ENCODE measurements at regions not wholly inside any gene's neighbourhood (a gene's known extent, or its start where the extent isn't known, plus 50 kb on each side); places are given as distances from the start of the nearest gene placed in this dataset.

- intact Hi-C loops (cut with DNase I; ENCODE audit: low total_unique reads), result no loop called here
- ATAC-seq (no peak), DNase-seq (no peak)
- H3K36me3 ChIP-seq, result no peaks in the 10 kb centered on the region
- no peak overlapping the region for H3K4me3 ChIP-seq
- H3K4me1 ChIP-seq, result no peaks in the 10 kb centered on the region
- H3K9me3 ChIP-seq, result no peaks in the 10 kb centered on the region
- in situ Hi-C loops (cut with MboI; ENCODE audit: low sequenced_read_pairs in 4 of 4), result no loop called here
- H3K27ac ChIP-seq, result no peak overlapping the region
- H3K27me3 ChIP-seq, result no peaks in the 10 kb centered on the region
- TF ChIP-seq CTCF (IDR thresholded peaks at IDR 0.05 in 4 of 5, conservative IDR thresholded peaks at IDR 0.05 in 1 of 5) (no peak), POLR2A (IDR thresholded peaks at IDR 0.05) (no peak)
Measured at GRCh38 chr18:67301592-67301991, 214.9 kb downstream of the DSEL start.

GRCh38 chr18:67300498-67300897, 216.0 kb downstream of the DSEL start:
- H3K27me3 ChIP-seq, result no peaks in the 10 kb centered on the region
- H3K27ac ChIP-seq, result no peak overlapping the region
- intact Hi-C loops (cut with DNase I; ENCODE audit: low total_unique reads), result no loop called here
- H3K4me1 ChIP-seq, result no peaks in the 10 kb centered on the region
- H3K9me3 ChIP-seq, result no peaks in the 10 kb centered on the region
- H3K36me3 ChIP-seq, result no peaks in the 10 kb centered on the region
- in situ Hi-C loops (cut with MboI; ENCODE audit: low sequenced_read_pairs in 4 of 4), result no loop called here
- DNase-seq (no peak), ATAC-seq (no peak)
- H3K4me3 ChIP-seq, result no peak overlapping the region
- no peak for TF ChIP-seq CTCF (IDR thresholded peaks at IDR 0.05 in 4 of 5, conservative IDR thresholded peaks at IDR 0.05 in 1 of 5)
- TF ChIP-seq POLR2A (IDR thresholded peaks at IDR 0.05), result no peak

GRCh38 chr18:67292814-67293213, 223.7 kb downstream of the DSEL start:
- Histone ChIP-seq H3K27me3 (no peaks in the 10 kb centered on the region), H3K27ac (no peak overlapping the region), H3K4me1 (no peaks in the 10 kb centered on the region), H3K36me3 (no peaks in the 10 kb centered on the region), H3K4me3 (no peak overlapping the region), H3K9me3 (no peaks in the 10 kb centered on the region)
- in situ Hi-C loops (cut with MboI; ENCODE audit: low sequenced_read_pairs in 4 of 4), result no loop called here
- DNase-seq (no peak), ATAC-seq (no peak)
- intact Hi-C loops (cut with DNase I; ENCODE audit: low total_unique reads), result no loop called here
- TF ChIP-seq POLR2A (IDR thresholded peaks at IDR 0.05) (no peak), CTCF (IDR thresholded peaks at IDR 0.05 in 4 of 5, conservative IDR thresholded peaks at IDR 0.05 in 1 of 5) (no peak)

- in situ Hi-C loops (cut with MboI; ENCODE audit: low sequenced_read_pairs in 4 of 4) (no loop called here), intact Hi-C loops (cut with DNase I; ENCODE audit: low total_unique reads) (no loop called here)
- TF ChIP-seq POLR2A (IDR thresholded peaks at IDR 0.05) (no peak), CTCF (IDR thresholded peaks at IDR 0.05 in 4 of 5, conservative IDR thresholded peaks at IDR 0.05 in 1 of 5) (no peak)
- H3K9me3 ChIP-seq, result no peaks in the 10 kb centered on the region
- H3K36me3 ChIP-seq, result no peaks in the 10 kb centered on the region
- ATAC-seq (no peak), DNase-seq (no peak)
- no peak overlapping the region for H3K27ac ChIP-seq
- H3K27me3 ChIP-seq, result no peaks in the 10 kb centered on the region
- no peak overlapping the region for H3K4me3 ChIP-seq
- no peaks in the 10 kb centered on the region for H3K4me1 ChIP-seq
Measured at GRCh38 chr18:67290421-67290820, 226.1 kb downstream of the DSEL start.

- Histone ChIP-seq H3K9me3 (no peaks in the 10 kb centered on the region), H3K27me3 (no peaks in the 10 kb centered on the region), H3K36me3 (no peaks in the 10 kb centered on the region), H3K4me1 (no peaks in the 10 kb centered on the region), H3K27ac (no peak overlapping the region), H3K4me3 (no peak overlapping the region)
- ATAC-seq (no peak), DNase-seq (no peak)
- in situ Hi-C loops (cut with MboI; ENCODE audit: low sequenced_read_pairs in 4 of 4), result no loop called here
- TF ChIP-seq CTCF (IDR thresholded peaks at IDR 0.05 in 4 of 5, conservative IDR thresholded peaks at IDR 0.05 in 1 of 5) (no peak), POLR2A (IDR thresholded peaks at IDR 0.05) (no peak)
- intact Hi-C loops (cut with DNase I; ENCODE audit: low total_unique reads), result no loop called here
Measured at GRCh38 chr18:67285583-67285982, 230.9 kb downstream of the DSEL start.

Data from gastrocnemius medialis (tissue), 4 donors.